DOHH2 (cell line): ENCODE measurements at regions not wholly inside any gene's neighbourhood (a gene's known extent, or its start where the extent isn't known, plus 50 kb on each side); places are given as distances from the start of the nearest gene placed in this dataset.

Experiments
- EZH2phosphoT487 ChIP-seq: fragments of 200-600 bp; sonication (generic); IDR thresholded peaks from 2 replicates; pipeline ENCODE4 v1.6.1; 2017; ENCODE audit warnings: borderline replicate concordance, mild to moderate bottlenecking, antibody characterized with exemption, low read length, moderate library complexity, mixed read lengths
- TF ChIP-seq, protein P1 (sequence below): fragments of 200-600 bp; sonication (generic); IDR thresholded peaks from one replicate; pipeline ENCODE4 v1.5.1; 2014; ENCODE audit warnings: antibody characterized with exemption, mild to moderate bottlenecking, low read depth, low read length; ENCODE audit not compliant: poor library complexity, severe bottlenecking

DNA sequence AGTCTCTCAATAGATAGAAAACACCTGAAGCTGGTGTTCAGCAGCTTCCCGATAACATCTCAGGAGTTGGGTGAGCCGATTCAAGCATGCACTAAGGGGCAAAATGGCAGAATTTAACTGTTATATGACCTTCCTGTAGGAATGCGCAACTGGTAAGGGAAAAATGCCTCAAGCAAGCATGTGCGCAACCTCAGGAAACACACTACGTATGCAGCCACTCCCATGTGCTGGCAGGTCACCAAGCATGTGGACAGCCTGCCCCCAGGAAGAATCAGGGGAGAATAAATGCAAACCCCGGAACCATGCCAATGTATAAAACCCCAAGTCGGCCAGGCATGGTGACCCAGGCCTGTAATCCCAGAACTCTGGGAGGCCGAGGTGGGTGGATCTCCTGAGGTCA lies 645.6 kb downstream of the NYAP2 start:
- TF ChIP-seq, protein P1, sequence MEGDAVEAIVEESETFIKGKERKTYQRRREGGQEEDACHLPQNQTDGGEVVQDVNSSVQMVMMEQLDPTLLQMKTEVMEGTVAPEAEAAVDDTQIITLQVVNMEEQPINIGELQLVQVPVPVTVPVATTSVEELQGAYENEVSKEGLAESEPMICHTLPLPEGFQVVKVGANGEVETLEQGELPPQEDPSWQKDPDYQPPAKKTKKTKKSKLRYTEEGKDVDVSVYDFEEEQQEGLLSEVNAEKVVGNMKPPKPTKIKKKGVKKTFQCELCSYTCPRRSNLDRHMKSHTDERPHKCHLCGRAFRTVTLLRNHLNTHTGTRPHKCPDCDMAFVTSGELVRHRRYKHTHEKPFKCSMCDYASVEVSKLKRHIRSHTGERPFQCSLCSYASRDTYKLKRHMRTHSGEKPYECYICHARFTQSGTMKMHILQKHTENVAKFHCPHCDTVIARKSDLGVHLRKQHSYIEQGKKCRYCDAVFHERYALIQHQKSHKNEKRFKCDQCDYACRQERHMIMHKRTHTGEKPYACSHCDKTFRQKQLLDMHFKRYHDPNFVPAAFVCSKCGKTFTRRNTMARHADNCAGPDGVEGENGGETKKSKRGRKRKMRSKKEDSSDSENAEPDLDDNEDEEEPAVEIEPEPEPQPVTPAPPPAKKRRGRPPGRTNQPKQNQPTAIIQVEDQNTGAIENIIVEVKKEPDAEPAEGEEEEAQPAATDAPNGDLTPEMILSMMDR = no peak
- TF ChIP-seq EZH2phosphoT487 = no peak
